ENCODE measurements at regions not wholly inside any gene's neighbourhood (a gene's known extent, or its start where the extent isn't known, plus 50 kb on each side); places are given as distances from the start of the nearest gene placed in this dataset.

- TF ChIP-seq CTCF (IDR thresholded peaks at IDR 0.05) (no peak), POLR2A (IDR thresholded peaks at IDR 0.05) (no peak)
These were observed 67.2 kb upstream of the LMO1 start for GRCh38 chr11:8330896-8331295.

All from body of pancreas (tissue), 4 donors.